ENCODE measurements at regions not wholly inside any gene's neighbourhood (a gene's known extent, or its start where the extent isn't known, plus 50 kb on each side); places are given as distances from the start of the nearest gene placed in this dataset.

DNA sequence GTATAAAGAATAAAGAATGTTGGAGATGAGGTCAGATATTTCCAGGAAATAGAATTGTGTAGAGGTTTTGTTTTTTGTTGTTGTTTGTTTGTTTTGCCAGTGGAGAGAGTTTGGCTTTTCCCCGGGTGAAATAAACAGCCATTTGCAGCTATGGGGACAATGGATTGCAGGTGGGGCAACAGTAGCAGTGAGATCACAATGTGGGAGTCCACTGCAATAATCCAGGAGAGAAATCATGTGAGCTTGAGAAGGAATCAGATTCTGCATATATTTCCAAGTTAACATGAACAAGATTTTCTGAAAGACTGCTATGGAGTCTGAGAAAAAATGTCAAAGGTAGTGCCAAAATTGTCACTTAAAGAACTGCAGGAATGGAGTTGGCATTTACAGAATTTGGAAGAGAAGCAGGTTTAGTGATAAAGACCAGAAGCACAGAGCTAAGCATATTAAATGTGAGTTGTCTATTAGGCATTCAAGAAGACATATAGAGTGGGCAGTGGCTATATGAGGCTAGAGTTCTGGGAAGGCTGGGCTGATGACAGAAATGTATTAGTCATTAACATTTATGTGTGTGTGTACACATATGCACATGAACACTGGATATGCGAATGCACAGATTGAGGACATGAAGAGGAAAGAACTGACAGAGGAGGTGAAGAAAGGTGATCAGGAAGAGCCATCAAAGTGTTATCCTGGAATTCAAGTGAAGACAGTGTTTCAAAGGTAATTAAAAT lies 729.6 kb upstream of the PTBP2 start:
- no peak overlapping the region for H3K4me3 ChIP-seq
- no peaks in the 10 kb centered on the region for H3K36me3 ChIP-seq (ENCODE audit: insufficient read depth, low read length)
- no peak for DNase-seq (ENCODE audit: low read depth, low spot score)
- H3K9ac ChIP-seq (ENCODE audit: insufficient read length) = no peak overlapping the region
- no peaks in the 10 kb centered on the region for H3K9me3 ChIP-seq (ENCODE audit: low read depth, low read length)
- TF ChIP-seq POLR2AphosphoS5 (IDR thresholded peaks at IDR 0.05; ENCODE audit: borderline replicate concordance, low read depth, low read length) = no peak
- no peak for TF ChIP-seq FOXP2 (optimal IDR thresholded peaks at IDR 0.05; ENCODE audit: control extremely low read depth, extremely low read length, insufficient read depth)
- no peak for TF ChIP-seq EZH2 (IDR thresholded peaks at IDR 0.05)
- no peak overlapping the region for H3K27ac ChIP-seq

DNA sequence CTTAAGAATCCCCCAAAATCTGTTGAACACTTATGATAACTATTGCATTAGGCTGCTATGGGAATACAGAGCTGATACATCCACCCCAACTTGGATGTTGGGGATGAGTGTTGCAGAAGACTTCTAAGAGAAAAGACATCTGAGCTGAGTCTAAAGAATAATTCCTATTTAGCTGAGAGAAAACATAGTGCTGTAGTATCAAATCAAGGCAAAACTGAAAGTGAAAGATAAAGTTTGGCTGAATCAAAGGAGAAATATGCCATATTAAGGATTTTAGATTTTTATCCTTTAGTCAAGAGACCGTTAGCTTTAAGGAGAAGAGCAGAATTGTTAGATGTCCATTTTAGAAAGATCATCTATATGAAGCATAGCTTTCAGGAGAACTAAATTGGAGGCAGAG lies 726.9 kb upstream of the PTBP2 start:
- H3K27ac ChIP-seq = no peak overlapping the region
- no peak overlapping the region for H3K9ac ChIP-seq (ENCODE audit: insufficient read length)
- TF ChIP-seq POLR2AphosphoS5 (IDR thresholded peaks at IDR 0.05; ENCODE audit: borderline replicate concordance, low read depth, low read length) (no peak), FOXP2 (optimal IDR thresholded peaks at IDR 0.05; ENCODE audit: control extremely low read depth, extremely low read length, insufficient read depth) (no peak), EZH2 (IDR thresholded peaks at IDR 0.05) (no peak)
- no peak for DNase-seq (ENCODE audit: low read depth, low spot score)
- H3K36me3 ChIP-seq (ENCODE audit: insufficient read depth, low read length) = no peaks in the 10 kb centered on the region
- H3K9me3 ChIP-seq (ENCODE audit: low read depth, low read length) = no peaks in the 10 kb centered on the region
- no peak overlapping the region for H3K4me3 ChIP-seq

DNA sequence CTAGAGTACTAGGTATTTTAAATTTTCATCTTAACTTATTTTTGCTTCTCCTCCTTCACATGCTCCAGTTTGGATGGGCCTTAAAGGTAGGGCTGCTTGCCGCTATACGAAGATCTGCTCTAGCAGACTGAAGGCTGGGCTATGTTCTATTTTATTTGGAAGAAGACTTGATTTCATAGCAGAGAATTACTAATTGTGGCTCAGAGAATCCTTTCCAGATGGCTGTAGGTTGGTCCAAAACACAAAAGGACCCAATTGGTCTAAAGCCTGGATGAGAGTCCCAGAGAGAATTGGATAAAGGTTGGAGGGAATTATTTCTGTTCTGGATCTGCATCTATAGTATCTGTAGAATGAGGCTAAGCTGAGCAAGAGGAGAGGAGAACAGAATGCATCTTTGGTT lies 719.4 kb upstream of the PTBP2 start:
- TF ChIP-seq EZH2 (IDR thresholded peaks at IDR 0.05) = no peak
- no peak for TF ChIP-seq POLR2AphosphoS5 (IDR thresholded peaks at IDR 0.05; ENCODE audit: borderline replicate concordance, low read depth, low read length)
- no peak for TF ChIP-seq FOXP2 (optimal IDR thresholded peaks at IDR 0.05; ENCODE audit: control extremely low read depth, extremely low read length, insufficient read depth)

DNA sequence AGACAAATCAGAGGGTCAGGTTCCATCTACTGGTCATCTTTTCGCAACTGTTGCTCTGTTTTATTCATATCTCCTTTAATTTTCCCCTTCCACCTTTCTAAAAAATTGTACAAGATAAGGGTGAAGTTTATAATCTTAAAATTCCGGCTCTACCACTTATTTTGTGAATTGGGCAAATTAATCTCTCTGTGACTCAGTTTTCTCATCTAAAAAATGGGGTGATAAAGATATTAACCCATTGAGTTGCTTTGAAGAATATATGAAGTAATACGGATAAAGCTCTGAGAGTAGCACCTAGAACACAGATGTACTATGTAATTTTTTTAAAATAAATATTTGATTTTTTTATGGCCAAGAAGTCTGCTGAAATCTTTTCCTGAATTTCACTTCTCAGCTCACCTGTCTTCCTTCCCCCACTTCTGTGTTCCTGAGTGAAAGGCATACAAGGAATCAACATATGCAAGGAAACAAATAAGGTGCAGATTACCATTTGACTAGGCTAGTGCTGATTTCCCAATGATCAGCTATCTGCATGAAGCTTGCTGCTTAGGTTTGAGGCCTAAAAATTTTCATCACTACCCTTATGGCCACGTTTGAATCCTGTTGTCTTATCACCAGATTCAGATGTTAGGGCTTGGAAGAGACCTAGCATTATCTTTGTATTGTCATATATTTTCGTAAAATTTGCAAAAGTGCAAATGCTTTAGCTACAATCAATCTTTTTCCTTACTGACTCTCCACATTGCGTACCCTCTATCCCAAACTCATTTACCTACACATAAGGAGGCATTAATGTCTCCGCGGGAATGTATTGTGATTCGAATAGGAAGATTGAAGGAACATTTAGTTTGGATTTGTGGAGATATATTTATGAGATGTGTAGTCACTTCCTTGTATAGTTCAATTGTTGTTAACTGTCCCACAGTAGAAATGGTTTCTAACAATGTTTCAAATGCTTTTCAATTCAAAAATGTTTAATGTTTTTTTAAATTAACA lies 718.3 kb upstream of the PTBP2 start:
- Histone ChIP-seq H3K27ac (no peak overlapping the region), H3K9ac (ENCODE audit: insufficient read length) (no peak overlapping the region), H3K9me3 (ENCODE audit: low read depth, low read length) (no peaks in the 10 kb centered on the region), H3K4me3 (no peak overlapping the region), H3K36me3 (ENCODE audit: insufficient read depth, low read length) (no peaks in the 10 kb centered on the region)
- no peak for TF ChIP-seq POLR2AphosphoS5 (IDR thresholded peaks at IDR 0.05; ENCODE audit: borderline replicate concordance, low read depth, low read length)
- TF ChIP-seq EZH2 (IDR thresholded peaks at IDR 0.05) = no peak
- no peak for TF ChIP-seq FOXP2 (optimal IDR thresholded peaks at IDR 0.05; ENCODE audit: control extremely low read depth, extremely low read length, insufficient read depth)
- no peak for DNase-seq (ENCODE audit: low read depth, low spot score)

More for the DNA sequence above, 719.4 kb upstream of the PTBP2 start:
- no peaks in the 10 kb centered on the region for H3K9me3 ChIP-seq (ENCODE audit: low read depth, low read length)
- DNase-seq (ENCODE audit: low read depth, low spot score) = no peak
- no peak overlapping the region for H3K9ac ChIP-seq (ENCODE audit: insufficient read length)
- H3K27ac ChIP-seq = no peak overlapping the region
- no peak overlapping the region for H3K4me3 ChIP-seq
- H3K36me3 ChIP-seq (ENCODE audit: insufficient read depth, low read length) = no peaks in the 10 kb centered on the region

DNA sequence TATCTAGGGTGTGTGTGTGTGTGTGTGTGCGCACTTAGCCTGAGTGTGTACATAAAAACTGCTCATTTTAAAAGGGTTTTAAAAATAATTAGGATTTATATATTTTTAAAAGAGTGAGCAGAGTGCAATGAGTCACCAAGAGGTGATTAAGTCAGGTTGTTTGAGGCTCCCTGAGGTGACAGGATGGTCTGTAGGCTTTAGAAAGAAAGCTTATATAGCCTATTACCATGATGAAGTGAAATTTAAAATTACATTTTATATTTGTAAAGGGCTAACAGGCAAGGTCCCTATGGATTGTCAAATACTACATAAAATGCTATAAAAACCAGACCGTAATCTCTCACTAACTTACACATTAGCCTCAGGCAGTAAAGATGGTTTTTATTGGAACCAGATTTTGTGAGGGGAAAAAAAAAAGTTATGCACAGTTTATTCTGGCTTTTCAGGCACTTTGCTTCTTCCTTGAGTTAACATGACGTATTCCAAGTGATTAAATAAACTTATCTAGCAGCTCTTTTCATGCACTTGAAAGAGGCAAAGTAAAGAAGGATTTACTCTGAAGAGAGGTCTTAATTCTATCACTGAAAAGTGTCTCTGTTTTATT lies 711.7 kb upstream of the PTBP2 start:
- Histone ChIP-seq H3K27ac (no peak overlapping the region; the same call in 1 of the 2 replicates), H3K4me3 (peak overlapping the region; percentile 42), H3K9ac (ENCODE audit: insufficient read length) (no peak overlapping the region), H3K36me3 (ENCODE audit: insufficient read depth, low read length) (no peaks in the 10 kb centered on the region), H3K9me3 (ENCODE audit: low read depth, low read length) (no peaks in the 10 kb centered on the region)
- TF ChIP-seq FOXP2 (optimal IDR thresholded peaks at IDR 0.05; ENCODE audit: control extremely low read depth, extremely low read length, insufficient read depth) = no peak
- peak; percentile 70; the same call in 1 of the 2 replicates for TF ChIP-seq POLR2AphosphoS5 (IDR thresholded peaks at IDR 0.05; ENCODE audit: borderline replicate concordance, low read depth, low read length)
- DNase-seq (ENCODE audit: low read depth, low spot score) = peak; percentile 98

DNA sequence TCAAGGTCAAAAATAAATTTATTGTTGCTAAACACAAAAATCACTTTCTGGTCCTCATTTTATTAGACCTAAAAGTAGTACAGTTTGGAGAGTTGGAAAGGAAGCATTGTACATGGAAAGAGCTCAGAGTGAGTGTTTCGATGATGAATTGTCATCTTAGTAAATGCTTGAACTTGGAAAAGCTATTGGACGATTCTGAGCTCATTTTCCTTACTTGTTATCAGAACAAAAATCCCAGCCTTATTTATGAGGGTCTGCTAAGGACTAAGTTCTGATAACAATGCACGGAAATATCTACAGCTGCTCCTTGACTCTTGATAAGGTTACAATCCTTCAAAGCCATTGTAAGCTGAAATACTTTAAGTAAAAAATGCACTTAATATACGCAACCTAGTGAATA lies 710.0 kb upstream of the PTBP2 start:
- DNase-seq (ENCODE audit: low read depth, low spot score) = no peak
- Histone ChIP-seq H3K9ac (ENCODE audit: insufficient read length) (no peak overlapping the region), H3K27ac (no peak overlapping the region), H3K36me3 (ENCODE audit: insufficient read depth, low read length) (no peaks in the 10 kb centered on the region), H3K9me3 (ENCODE audit: low read depth, low read length) (no peaks in the 10 kb centered on the region), H3K4me3 (no peak overlapping the region)
- TF ChIP-seq EZH2 (IDR thresholded peaks at IDR 0.05) = no peak
- no peak for TF ChIP-seq POLR2AphosphoS5 (IDR thresholded peaks at IDR 0.05; ENCODE audit: borderline replicate concordance, low read depth, low read length)

DNA sequence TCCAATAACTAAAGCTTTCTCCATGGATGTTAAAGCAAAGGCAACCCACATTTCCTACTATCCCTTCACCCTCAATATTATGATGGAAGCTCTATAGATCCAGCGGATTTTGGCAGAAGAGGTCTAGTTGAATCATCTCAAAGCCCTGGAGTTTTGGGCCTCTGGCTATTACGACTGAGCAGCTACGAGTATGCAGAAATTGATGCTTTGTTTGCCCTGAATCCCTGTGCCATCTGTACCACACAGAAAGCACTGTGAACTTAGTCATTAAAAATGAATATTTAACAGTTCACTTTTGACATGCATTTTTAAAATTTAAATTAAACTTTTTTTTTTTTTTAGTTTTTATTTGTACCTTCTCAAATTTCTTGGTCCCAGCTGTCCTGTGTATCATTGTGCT lies 705.4 kb upstream of the PTBP2 start:
- TF ChIP-seq EZH2 (IDR thresholded peaks at IDR 0.05) (no peak), FOXP2 (optimal IDR thresholded peaks at IDR 0.05; ENCODE audit: control extremely low read depth, extremely low read length, insufficient read depth) (no peak), POLR2AphosphoS5 (IDR thresholded peaks at IDR 0.05; ENCODE audit: borderline replicate concordance, low read depth, low read length) (no peak)
- Histone ChIP-seq H3K4me3 (no peak overlapping the region), H3K9me3 (ENCODE audit: low read depth, low read length) (no peaks in the 10 kb centered on the region), H3K9ac (ENCODE audit: insufficient read length) (no peak overlapping the region), H3K27ac (no peak overlapping the region), H3K36me3 (ENCODE audit: insufficient read depth, low read length) (no peaks in the 10 kb centered on the region)
- no peak for DNase-seq (ENCODE audit: low read depth, low spot score)

DNA sequence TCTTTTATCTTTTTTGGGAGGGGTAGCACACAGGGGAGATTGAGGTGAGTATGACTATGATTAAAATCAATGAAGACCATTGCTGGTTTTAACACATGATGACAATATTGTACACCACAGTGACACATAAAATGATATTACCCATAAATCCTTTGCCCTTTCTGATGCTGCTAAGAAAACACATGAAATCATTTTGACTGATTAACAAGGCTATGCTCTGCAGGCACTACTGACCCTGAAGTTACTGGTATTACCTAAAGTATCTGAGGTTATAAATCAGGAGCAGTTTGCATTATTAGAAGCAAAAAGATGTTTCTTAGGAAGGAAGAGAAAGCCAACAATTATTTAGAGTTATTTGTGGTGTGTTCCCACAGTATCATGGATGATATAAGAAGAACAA lies 701.2 kb upstream of the PTBP2 start:
- Histone ChIP-seq H3K9ac (ENCODE audit: insufficient read length) (no peak overlapping the region), H3K27ac (no peak overlapping the region), H3K36me3 (ENCODE audit: insufficient read depth, low read length) (no peaks in the 10 kb centered on the region), H3K9me3 (ENCODE audit: low read depth, low read length) (no peaks in the 10 kb centered on the region), H3K4me3 (no peak overlapping the region)
- DNase-seq (ENCODE audit: low read depth, low spot score) = no peak
- no peak for TF ChIP-seq FOXP2 (optimal IDR thresholded peaks at IDR 0.05; ENCODE audit: control extremely low read depth, extremely low read length, insufficient read depth)
- no peak for TF ChIP-seq EZH2 (IDR thresholded peaks at IDR 0.05)
- no peak for TF ChIP-seq POLR2AphosphoS5 (IDR thresholded peaks at IDR 0.05; ENCODE audit: borderline replicate concordance, low read depth, low read length)

Measured in SK-N-MC (cell line).